ENCODE measurements at regions not wholly inside any gene's neighbourhood (a gene's known extent, or its start where the extent isn't known, plus 50 kb on each side); places are given as distances from the start of the nearest gene placed in this dataset.
"Not testable (repeated sequence)": the region's sequence is repeated elsewhere in the genome, so short reads cannot be mapped to it uniquely, and the experiment has no call there.

GRCh38 chrX:27309406-27309805 lies 153.7 kb downstream of the PPP4R3C start:
- H3K9me3 ChIP-seq (replicated peaks in 1 of 11), result peaks cover 0 to 6% (median 5%) of the 10 kb centered on the region in 11 experiments; a peak in 8 of 22 replicates
- peaks cover 31 to 67% (median 52%) of the 10 kb centered on the region in 11 experiments for H3K27me3 ChIP-seq
- H3K4me3 ChIP-seq, result no peak overlapping the region
- no peak overlapping the region for H3K27ac ChIP-seq
- no peak for TF ChIP-seq Cebpa-rat (IDR thresholded peaks at IDR 0.05)
- no peak overlapping the region for H3K9ac ChIP-seq
- no peaks in the 10 kb centered on the region for H3K4me1 ChIP-seq
- H4K20me1 ChIP-seq, result no peaks in the 10 kb centered on the region
- no peaks in the 10 kb centered on the region for H3K36me3 ChIP-seq
- H3K4me2 ChIP-seq, result no peak overlapping the region

DNA sequence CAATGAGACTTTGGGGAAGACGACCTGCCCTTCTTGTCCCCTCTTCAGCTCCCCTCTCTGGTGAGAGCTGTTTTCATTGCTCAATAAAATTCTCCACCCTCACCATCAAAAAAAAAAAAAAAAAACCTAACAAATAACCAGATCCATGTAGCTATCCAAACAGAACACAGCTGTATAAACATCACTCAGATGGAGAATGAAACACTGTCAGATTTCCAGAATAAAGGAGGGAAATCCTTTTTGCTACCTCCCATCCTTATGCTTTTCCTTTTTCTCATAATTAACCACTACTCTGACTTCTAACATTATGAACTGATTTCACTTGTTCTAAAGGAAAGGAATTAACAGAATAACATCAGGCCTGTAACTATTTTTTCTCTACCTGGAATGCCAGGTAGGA lies 155.6 kb downstream of the PPP4R3C start:
- no peaks in the 10 kb centered on the region for H4K20me1 ChIP-seq
- H3K4me2 ChIP-seq, result no peak overlapping the region
- H3K4me1 ChIP-seq, result no peaks in the 10 kb centered on the region
- H3K4me3 ChIP-seq, result no peak overlapping the region
- peaks cover 22 to 60% (median 49%) of the 10 kb centered on the region in 11 experiments for H3K27me3 ChIP-seq
- H3K9ac ChIP-seq, result no peak overlapping the region
- TF ChIP-seq Cebpa-rat (IDR thresholded peaks at IDR 0.05), result no peak
- peaks cover 0 to 6% (median 5%) of the 10 kb centered on the region in 11 experiments; a peak in 8 of 22 replicates for H3K9me3 ChIP-seq (replicated peaks in 1 of 11)
- H3K36me3 ChIP-seq, result no peaks in the 10 kb centered on the region
- no peak overlapping the region for H3K27ac ChIP-seq

DNA sequence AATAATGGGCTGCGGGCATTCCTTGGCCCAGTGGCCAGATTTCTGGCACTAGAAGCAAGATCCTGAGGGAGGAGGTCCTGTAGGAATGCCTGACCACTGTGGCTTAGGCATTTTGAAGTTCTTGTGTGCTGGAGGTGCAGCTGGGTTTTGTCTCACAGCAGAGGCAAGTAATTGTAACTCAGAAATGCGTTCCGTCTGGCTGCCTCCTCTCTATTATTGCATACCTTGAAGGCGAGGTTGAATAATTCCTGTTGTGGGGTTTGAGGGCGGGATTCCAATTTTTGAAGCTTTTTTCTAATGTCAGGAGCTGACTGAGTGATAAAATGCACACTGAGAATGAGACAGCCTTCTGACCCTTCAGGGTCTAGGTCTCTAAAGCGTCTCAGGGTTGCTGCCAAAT lies 170.6 kb downstream of the PPP4R3C start:
- H3K9me3 ChIP-seq (replicated peaks in 1 of 11), result peaks cover 12 to 43% (median 24%) of the 10 kb centered on the region in 11 experiments; a peak in 21 of 22 replicates
- H3K9ac ChIP-seq, H3K4me3 ChIP-seq, H3K27ac ChIP-seq, H4K20me1 ChIP-seq, H3K36me3 ChIP-seq, H3K4me1 ChIP-seq, H3K4me2 ChIP-seq: not testable (repeated sequence)
- H3K27me3 ChIP-seq, result peaks cover 56 to 95% (median 83%) of the 10 kb centered on the region in 11 experiments

GRCh38 chrX:27276751-27277150 lies 186.4 kb downstream of the PPP4R3C start:
- Histone ChIP-seq H3K4me3 (no peak overlapping the region), H3K4me1 (no peaks in the 10 kb centered on the region), H3K4me2 (no peak overlapping the region), H3K9ac (no peak overlapping the region), H4K20me1 (no peaks in the 10 kb centered on the region; a peak in 1 of 22 replicates), H3K27ac (no peak overlapping the region), H3K36me3 (no peaks in the 10 kb centered on the region), H3K27me3 (peaks cover 84 to 97% (median 89%) of the 10 kb centered on the region in 11 experiments), H3K9me3 (replicated peaks in 1 of 11) (no peaks in the 10 kb centered on the region)
- no peak for TF ChIP-seq Cebpa-rat (IDR thresholded peaks at IDR 0.05)

DNA sequence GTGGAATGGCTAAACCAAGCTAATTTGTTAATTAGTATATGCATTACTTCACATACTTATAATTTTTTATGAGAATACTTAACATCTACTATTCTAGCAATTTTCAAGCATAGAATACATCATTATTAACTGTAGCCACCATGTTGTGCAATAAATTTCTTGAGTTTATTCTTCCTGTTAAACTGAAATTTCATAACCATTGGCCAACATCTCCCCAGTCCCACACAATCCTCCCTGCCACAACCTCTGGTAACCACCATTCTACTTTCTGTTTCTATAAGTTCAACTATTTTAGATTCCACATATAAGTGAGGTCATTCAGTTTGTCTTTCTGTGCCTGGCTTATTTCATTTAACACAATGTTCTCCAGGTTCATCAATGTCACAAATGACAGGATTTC lies 208.5 kb downstream of the PPP4R3C start:
- H3K27me3 ChIP-seq, result peaks cover 34 to 98% (median 80%) of the 10 kb centered on the region in 11 experiments
- H3K4me3 ChIP-seq, result no peak overlapping the region
- H3K36me3 ChIP-seq, result no peaks in the 10 kb centered on the region

DNA sequence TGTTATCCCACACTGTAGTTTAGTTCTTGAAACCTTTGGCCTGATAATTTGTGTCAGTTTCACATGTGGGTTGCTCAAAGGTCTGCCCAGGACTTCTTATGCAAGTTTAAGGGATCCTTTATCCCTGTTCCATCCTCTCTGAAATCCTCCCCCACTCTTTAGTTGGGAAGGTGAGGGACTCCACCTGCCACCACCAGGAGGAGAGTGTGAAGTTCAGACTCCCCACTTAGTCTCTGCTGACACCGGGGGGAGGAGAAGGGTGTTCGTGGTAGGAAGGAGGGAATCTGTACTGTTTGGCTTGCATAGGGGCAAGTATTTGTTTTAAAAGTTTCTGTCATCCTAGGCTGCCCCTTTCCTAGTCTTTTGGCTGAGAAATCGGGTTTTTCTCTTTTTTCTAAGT lies 211.8 kb downstream of the PPP4R3C start:
- TF ChIP-seq Cebpa-rat (IDR thresholded peaks at IDR 0.05), result no peak
- no peak overlapping the region for H3K9ac ChIP-seq
- H3K4me3 ChIP-seq, result no peak overlapping the region
- H3K27me3 ChIP-seq, result peaks cover 43 to 99% (median 87%) of the 10 kb centered on the region in 11 experiments
- H3K9me3 ChIP-seq (replicated peaks in 1 of 11), result 0 out of 22 replicates have a peak, but pooled peaks cover 0 to 3% (median 0%) of the 10 kb centered on the region in 11 experiments
- no peaks in the 10 kb centered on the region; a peak in 1 of 22 replicates for H4K20me1 ChIP-seq
- no peak overlapping the region for H3K4me2 ChIP-seq
- H3K36me3 ChIP-seq, result no peaks in the 10 kb centered on the region
- H3K4me1 ChIP-seq, result no peaks in the 10 kb centered on the region
- H3K27ac ChIP-seq, result no peak overlapping the region

More for the DNA sequence above, 208.5 kb downstream of the PPP4R3C start:
- Histone ChIP-seq H3K9ac (no peak overlapping the region), H3K4me2 (no peak overlapping the region), H3K4me1 (peaks cover 0 to 7% (median 0%) of the 10 kb centered on the region in 10 experiments; a peak in 1 of 20 replicates), H4K20me1 (no peaks in the 10 kb centered on the region; a peak in 1 of 22 replicates), H3K9me3 (replicated peaks in 1 of 11) (0 out of 22 replicates have a peak, but pooled peaks cover 0 to 3% (median 0%) of the 10 kb centered on the region in 11 experiments), H3K27ac (no peak overlapping the region)
- TF ChIP-seq Cebpa-rat (IDR thresholded peaks at IDR 0.05), result peak in 1 of 11 experiments; percentile 61; a peak in 1 of 22 replicates

DNA sequence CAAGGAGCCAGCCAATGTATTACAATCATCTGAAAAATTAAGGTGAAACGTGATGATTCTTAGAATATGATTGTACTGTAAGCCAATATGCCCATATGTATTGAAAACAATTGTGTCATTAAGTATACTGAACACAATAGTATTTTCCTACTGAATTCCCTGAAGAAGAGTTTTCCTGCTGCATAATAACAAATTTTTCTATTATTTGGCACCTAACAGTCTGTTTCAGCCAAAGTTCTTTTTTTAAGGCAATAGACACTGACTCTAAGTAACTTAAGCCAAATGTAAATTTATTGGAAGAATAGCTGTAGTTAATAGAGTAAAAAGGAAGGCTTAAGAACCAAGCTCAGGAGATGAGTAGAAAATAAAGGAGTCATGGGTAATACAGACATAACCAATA lies 220.6 kb downstream of the PPP4R3C start:
- Histone ChIP-seq H3K27me3 (peaks cover 0 to 87% (median 62%) of the 10 kb centered on the region in 11 experiments; a peak in 20 of 22 replicates), H3K4me1 (no peaks in the 10 kb centered on the region), H3K9me3 (replicated peaks in 1 of 11) (peaks cover 23 to 34% (median 26%) of the 10 kb centered on the region in 11 experiments), H3K36me3 (no peaks in the 10 kb centered on the region), H3K4me2 (no peak overlapping the region), H3K4me3 (no peak overlapping the region), H3K27ac (no peak overlapping the region), H4K20me1 (no peaks in the 10 kb centered on the region), H3K9ac (no peak overlapping the region)
- no peak for TF ChIP-seq Cebpa-rat (IDR thresholded peaks at IDR 0.05)

- no peaks in the 10 kb centered on the region for H3K36me3 ChIP-seq
- H3K4me2 ChIP-seq, result no peak overlapping the region
- H3K4me1 ChIP-seq, result no peaks in the 10 kb centered on the region
- no peaks in the 10 kb centered on the region for H4K20me1 ChIP-seq
- H3K9ac ChIP-seq, result no peak overlapping the region
- H3K9me3 ChIP-seq (replicated peaks in 1 of 11), result peaks cover 23 to 34% (median 26%) of the 10 kb centered on the region in 11 experiments
- no peak overlapping the region for H3K4me3 ChIP-seq
- no peak for TF ChIP-seq Cebpa-rat (IDR thresholded peaks at IDR 0.05)
- H3K27me3 ChIP-seq, result peaks cover 0 to 87% (median 63%) of the 10 kb centered on the region in 11 experiments; a peak in 20 of 22 replicates
- H3K27ac ChIP-seq, result no peak overlapping the region
Observed at GRCh38 chrX:27241981-27242380, 221.2 kb downstream of the PPP4R3C start.

DNA sequence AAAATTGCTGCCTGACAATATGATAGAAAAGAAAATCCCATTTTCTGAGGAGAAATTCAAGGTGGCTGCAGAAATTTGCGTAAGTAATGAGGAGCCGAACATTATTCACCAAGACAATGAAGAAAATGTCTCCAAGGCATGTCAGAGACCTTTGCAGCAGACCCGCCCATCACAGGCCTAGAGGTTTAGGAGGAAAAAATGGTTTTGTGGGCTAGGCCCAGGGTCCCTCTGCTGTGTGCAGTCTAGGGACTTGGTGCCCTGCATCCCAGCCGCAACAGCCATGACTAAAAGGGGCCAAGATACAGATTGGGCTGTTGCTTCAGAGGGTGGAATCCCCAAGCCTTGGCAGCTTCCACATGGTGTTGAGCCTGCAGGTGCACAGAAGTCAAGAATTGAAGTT lies 223.1 kb downstream of the PPP4R3C start:
- Histone ChIP-seq H3K27me3 (peaks cover 4 to 84% (median 65%) of the 10 kb centered on the region in 11 experiments; a peak in 21 of 22 replicates), H3K9me3 (replicated peaks in 1 of 11) (peaks cover 23 to 34% (median 26%) of the 10 kb centered on the region in 11 experiments)
- H3K4me2 ChIP-seq, H4K20me1 ChIP-seq, H3K4me3 ChIP-seq, H3K36me3 ChIP-seq, H3K4me1 ChIP-seq, H3K9ac ChIP-seq, H3K27ac ChIP-seq: not testable (repeated sequence)

GRCh38 chrX:27236681-27237080 lies 226.5 kb downstream of the PPP4R3C start:
- peaks cover 23 to 28% (median 25%) of the 10 kb centered on the region in 11 experiments for H3K9me3 ChIP-seq (replicated peaks in 1 of 11)
- no peaks in the 10 kb centered on the region for H3K4me1 ChIP-seq
- H3K9ac ChIP-seq, result no peak overlapping the region
- H3K27ac ChIP-seq, result no peak overlapping the region
- no peaks in the 10 kb centered on the region for H4K20me1 ChIP-seq
- no peak for TF ChIP-seq Cebpa-rat (IDR thresholded peaks at IDR 0.05)
- H3K4me3 ChIP-seq, result no peak overlapping the region
- H3K4me2 ChIP-seq, result no peak overlapping the region
- H3K27me3 ChIP-seq, result peaks cover 6 to 87% (median 72%) of the 10 kb centered on the region in 11 experiments; a peak in 21 of 22 replicates
- H3K36me3 ChIP-seq, result no peaks in the 10 kb centered on the region

All from BLaER1 treated with 17β-estradiol and CSF1 and Interleukin-3, amounts not matched to agents 10 nM and 100 nM (cell line).